C4-2B (cell line): ENCODE measurements at regions not wholly inside any gene's neighbourhood (a gene's known extent, or its start where the extent isn't known, plus 50 kb on each side); places are given as distances from the start of the nearest gene placed in this dataset.

ENCODE experiments used
- H3K27ac ChIP-seq: fragments of 450-650 bp; 2 replicates; pipeline ENCODE4 v1.5.1; 2017
- CTCF ChIP-seq: fragments of 450-650 bp; conservative IDR thresholded peaks from 2 replicates; pipeline ENCODE4 v1.5.1; 2017; ENCODE audit warnings: mild to moderate bottlenecking
- ZFX ChIP-seq: fragments of 450-650 bp; IDR thresholded peaks from 2 replicates; pipeline ENCODE4 v1.6.1; 2017

- no peak for TF ChIP-seq CTCF
- no peak for TF ChIP-seq ZFX
- H3K27ac ChIP-seq: no peak overlapping the region
Measured at GRCh38 chr7:110007320-110008063, 1083.4 kb upstream of the LRRN3 start.

GRCh38 chr7:110010359-110010758 lies 1080.6 kb upstream of the LRRN3 start:
- TF ChIP-seq ZFX (no peak), CTCF (no peak)
- H3K27ac ChIP-seq: no peak overlapping the region

- TF ChIP-seq ZFX (no peak), CTCF (no peak)
- H3K27ac ChIP-seq: no peak overlapping the region
Measured at GRCh38 chr7:110017405-110017804, 1073.5 kb upstream of the LRRN3 start.

GRCh38 chr7:110027385-110027784 lies 1063.5 kb upstream of the LRRN3 start:
- H3K27ac ChIP-seq: no peak overlapping the region
- TF ChIP-seq ZFX (no peak), CTCF (no peak)

GRCh38 chr7:110043519-110043918 lies 1047.4 kb upstream of the LRRN3 start:
- no peak for TF ChIP-seq ZFX
- no peak for TF ChIP-seq CTCF
- H3K27ac ChIP-seq: no peak overlapping the region

GRCh38 chr7:110050785-110051184 lies 1040.1 kb upstream of the LRRN3 start:
- no peak for TF ChIP-seq ZFX
- TF ChIP-seq CTCF: no peak
- no peak overlapping the region for H3K27ac ChIP-seq

GRCh38 chr7:110051372-110051771 lies 1039.6 kb upstream of the LRRN3 start:
- TF ChIP-seq CTCF (no peak), ZFX (no peak)
- H3K27ac ChIP-seq: no peak overlapping the region
